ENCODE measurements at regions not wholly inside any gene's neighbourhood (a gene's known extent, or its start where the extent isn't known, plus 50 kb on each side); places are given as distances from the start of the nearest gene placed in this dataset.

DNA sequence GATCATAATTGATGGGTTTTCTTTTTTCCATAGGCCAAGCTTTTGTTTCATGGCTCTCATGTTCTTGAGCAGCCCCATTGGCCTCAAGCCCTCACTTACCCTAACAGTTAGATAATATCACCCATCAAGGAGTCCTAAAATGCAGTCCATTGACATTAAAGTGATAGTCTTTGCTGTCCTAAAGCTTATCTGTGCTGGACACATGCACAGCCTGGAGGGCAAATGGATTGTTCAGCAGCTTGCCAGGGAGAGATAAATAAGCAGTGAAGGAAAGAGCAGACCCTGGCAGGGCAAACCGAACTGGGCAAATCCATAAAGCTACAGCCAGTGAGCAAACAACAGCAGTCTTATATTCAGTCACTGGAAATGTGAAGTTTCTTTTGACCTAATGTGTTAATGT, 199.6 kb upstream of the MID1 start:
- no peak for DNase-seq

DNA sequence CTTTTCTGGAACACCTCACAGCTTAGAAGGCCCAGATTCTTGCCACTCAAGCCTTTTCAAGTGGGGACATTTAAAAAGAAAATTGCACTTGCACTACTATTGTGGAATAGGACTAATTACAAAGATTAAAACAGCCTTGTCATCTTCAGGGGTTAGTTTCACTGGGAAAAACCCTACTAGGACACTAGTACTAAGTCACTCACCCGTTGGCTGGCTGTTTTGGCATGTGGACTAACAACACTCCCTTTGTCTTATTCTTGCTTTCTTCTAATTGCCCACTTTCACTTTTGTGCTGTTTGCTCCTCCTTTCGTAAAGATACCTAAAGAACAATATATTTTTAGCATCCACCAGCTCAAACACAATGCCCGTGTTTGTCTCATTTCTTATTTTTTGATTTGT, 200.9 kb upstream of the MID1 start:
- no peak for DNase-seq

DNA sequence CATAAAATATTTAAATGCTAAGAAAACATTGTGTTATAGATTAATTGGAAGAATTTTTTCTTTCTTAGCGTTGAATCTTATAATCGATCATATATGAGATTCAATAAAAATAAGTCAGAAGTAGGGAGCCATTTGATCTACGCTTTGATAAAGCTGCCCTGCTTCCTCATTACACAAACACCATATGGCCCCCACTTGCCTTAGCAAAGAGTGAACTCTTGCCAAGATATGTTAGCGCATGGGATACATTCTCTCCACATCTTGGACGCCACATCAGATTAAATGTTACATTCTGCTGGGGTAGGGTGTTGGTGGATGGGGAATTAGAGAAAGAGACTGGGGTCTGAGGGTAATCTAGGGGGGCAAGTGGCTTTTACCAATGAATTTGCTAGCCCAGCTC, 207.7 kb upstream of the MID1 start:
- DNase-seq: no peak

DNA sequence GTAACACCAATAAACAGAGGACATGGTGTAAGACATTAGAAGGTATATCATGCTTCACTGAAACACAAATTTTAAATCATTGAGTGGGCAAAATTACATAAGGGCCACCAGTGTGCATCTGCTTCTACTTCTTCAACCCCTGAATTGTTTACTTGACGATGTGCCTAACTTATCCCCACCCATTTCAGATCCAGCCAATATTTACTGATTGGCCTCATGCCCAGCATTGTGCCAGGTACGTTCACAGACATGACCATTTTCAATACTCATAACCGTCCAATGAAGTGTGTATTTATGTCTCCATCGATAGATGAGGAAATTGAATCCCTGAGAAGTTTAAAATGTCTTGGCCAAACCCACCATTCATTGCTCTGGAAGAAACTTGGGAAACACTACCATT, 208.3 kb upstream of the MID1 start:
- no peak for DNase-seq

DNA sequence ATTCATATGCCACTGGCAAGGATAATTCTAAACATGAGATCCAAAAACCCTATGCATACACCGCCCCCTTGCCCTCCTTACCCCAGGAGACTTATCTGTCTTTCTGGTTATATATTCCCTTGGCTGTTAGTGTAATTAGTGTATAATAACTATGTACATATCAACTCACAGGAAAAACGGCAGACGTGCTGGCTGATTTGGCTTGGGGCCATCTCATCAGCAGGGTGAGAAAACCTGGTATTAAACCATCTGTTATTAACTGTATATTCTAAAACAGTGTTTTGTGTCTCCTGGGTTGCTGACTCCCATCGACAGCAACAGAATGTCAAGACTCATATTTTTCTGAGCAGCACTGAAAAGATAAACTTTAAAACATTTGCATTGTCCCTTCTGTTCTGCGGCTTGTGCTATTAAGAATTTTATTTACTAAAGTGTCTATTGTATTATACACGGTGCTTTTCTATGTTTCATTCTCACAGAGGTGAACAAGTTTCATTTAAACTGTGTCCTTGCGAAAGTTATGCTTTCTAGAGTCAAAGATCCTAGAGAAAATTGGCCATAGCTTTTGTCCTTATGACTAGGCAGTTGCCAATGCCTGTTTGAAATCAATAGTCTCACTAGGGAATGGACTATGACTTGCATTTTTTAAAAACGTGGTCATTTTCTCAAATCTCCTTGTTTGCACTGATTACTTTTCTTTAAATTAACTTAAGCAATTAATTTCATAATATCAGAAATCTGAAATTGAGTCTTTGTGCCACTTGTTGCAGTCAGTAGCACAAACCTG, 211.5 kb upstream of the MID1 start:
- DNase-seq: no peak

GRCh38 chrX:10833299-10834169, 213.1 kb upstream of the MID1 start:
- DNase-seq: no peak

DNA sequence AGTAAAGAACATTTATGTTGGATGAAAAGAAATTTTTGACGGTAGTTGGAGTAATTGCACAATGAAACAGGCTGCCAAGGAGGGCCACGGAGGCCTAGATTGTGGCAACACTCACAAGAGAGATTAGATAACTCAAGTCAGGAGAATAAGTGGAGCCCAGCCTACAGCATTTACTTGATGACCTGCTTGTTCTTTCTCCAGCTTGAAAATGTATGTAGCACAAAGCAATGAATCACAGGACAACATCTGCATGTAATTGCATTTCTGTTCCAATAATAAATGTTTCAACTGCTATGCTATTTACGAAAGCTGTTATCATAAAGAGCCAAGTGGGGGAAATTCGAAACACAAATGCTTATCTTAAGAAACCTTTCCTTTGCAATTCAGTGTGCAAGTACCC, 221.2 kb upstream of the MID1 start:
- DNase-seq: peak; percentile 24

GRCh38 chrX:10842646-10843045, 222.3 kb upstream of the MID1 start:
- no peak for DNase-seq

GRCh38 chrX:10847333-10847732, 226.9 kb upstream of the MID1 start:
- DNase-seq: no peak

DNA sequence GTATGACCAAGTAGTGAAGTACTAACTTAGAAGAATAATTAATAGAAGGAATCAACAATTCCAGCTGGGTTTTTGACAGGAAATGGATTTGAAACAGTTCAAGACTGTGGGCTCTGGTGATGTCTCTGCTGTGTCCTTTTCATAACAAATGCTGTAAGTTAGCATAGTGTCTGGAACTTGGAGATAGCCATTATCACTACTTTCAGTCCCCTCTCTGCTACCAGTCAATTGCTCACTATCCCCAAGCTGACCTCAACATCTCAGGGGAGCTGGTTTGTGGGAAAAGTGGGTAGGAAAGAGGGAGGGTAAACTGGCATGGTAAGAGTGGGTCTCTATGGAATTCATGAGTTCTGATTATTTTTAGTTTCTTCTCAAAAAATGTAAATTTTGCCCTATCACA, 231.4 kb upstream of the MID1 start:
- DNase-seq: no peak

DNA sequence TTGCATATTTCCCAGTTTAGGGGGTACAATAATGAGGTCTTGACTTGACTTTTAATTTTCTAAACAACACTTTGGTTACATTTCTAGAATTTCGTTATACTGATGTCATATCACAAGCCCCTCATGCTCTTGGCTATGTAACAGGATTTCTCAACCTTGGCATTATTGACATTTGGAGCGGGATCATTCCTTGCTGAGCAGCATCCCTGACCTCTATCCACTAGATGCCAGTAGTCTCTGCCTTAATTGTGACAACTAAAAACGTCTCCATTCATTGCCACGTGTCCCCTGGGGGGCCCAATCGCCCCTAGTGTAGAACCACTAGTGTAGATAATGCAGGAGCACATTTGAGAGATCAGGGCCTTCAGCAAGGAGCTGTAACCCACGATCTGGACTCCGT, 234.2 kb upstream of the MID1 start:
- DNase-seq: no peak

DNA sequence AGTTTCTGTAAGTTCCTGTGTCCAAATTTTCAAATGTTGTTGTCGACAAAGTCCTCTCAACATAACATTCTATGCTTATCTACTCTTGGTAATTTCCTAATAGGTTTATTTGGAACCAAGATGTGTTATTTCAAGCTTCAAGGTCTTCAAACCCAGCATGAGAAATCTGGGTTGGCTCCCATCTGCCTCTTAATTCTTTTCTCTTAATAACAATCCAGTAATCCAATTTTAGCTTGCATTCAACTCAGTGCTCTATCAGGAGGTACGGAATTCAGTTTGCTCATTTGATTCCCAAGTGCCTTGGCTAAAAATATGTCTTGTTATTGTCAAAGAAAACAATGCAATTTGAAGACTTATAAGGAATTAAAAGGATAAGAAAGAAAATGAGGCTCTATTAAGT, 235.5 kb upstream of the MID1 start:
- no peak for DNase-seq

DNA sequence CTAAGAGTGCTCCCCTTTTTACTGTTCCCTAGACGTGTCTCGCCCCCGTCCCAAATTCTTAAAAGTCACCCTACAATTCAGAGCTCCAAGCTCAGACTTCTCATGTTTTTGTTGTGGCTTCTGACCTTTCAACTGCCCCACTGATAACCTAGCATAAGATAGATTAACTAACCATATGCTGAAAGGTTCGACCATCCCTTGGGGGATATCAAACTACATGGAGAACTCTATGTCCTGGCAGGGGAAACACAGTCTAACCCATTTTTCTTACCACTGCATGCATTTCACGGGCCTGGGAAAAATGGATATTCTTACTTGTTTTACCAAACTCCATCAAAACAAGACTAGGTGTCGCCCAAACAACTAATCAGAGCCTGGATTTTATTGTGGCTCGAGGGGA, 236.4 kb upstream of the MID1 start:
- no peak for DNase-seq

- no peak for DNase-seq
Measured at GRCh38 chrX:10859353-10859752, 239.0 kb upstream of the MID1 start.

DNA sequence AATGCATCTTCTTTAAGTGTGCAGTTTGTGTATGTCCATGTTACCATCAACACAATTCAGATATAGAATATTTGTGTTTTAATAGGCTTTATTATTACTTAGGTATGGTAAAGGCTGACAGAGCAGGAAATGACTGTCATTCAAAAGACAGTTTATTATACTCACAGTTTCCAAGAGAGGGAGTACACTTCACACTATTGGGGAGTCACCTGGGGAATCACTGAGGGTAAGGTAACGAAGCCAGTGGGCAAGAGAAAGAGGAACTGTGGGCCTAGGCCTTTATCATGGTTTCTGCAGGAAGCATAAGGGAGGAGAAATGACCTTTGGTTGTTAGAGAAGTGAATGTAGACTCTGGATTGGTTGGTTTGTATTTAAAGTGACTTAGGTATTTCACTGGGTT, 235.1 kb upstream of the HCCS start:
- DNase-seq: no peak

GRCh38 chrX:10882484-10882883, 228.6 kb upstream of the HCCS start:
- no peak for DNase-seq

DNA sequence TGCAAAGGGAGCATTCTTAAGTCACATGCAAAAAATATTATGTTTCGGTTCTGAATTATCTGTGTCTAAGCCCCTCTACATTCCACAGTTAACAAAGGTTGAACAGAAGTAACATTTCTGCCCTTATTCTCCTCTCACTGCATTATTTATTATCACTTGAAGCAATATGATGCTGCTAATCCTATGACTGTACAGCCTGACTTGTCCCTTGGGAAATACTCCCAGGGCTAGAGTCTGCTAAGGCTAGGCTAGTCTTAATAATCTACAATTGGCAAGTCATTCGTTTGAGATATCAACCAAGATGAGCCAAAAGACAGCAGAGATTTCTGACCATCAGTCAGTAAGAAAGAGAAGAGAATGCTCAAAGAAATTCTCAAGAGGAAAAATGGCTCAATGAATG, 226.9 kb upstream of the HCCS start:
- no peak for DNase-seq

DNA sequence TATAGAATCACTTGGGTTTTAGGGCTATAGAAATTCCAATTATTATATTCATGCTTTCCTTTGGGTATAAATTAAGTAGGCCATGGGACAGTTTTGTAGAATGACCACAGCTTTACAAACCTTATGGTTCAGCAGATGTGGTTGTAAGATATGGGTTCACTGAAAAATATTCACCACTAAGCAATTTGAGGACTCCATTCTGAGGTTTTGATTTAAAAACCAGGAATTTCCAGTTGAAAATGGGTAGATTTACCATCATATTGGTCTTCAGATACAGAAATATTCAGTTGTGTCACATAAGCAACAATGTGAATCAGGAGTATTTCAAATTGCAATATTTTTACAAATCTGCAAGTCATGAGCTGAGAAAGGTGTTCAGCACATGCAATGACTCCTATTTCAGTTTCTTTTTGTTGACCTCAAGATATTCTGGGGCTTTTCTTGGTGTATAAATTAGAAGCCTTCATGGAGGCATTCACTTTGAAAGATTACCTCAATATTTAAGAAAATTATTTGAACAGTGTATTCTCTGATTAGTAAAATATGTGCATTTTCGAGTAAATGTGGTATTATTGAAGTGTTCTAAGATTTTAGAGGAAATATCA, 218.4 kb upstream of the HCCS start:
- DNase-seq: no peak

GRCh38 chrX:10893366-10893765, 217.8 kb upstream of the HCCS start:
- no peak for DNase-seq

DNA sequence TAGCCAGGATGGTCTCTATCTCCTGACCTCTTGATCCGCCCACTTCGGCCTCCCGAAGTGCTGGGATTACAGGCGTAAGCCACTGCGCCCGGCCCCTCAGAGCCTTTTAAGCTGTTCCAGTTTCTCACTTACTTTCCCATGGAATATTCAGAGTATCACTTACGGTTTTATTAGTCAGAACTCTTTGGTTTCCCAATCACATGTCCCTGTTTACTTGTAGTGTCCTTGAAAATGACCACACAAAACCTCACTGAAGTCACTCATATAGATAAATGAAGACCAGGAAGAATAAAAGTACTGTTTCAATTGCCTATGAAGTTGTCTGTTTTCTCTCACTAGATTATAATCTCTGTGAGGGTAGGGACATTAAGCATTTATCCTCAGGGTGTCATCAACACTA, 217.2 kb upstream of the HCCS start:
- no peak for DNase-seq

GRCh38 chrX:10897768-10898167, 213.4 kb upstream of the HCCS start:
- DNase-seq: no peak

GRCh38 chrX:10900585-10901289, 210.4 kb upstream of the HCCS start:
- DNase-seq: peak; percentile 29

DNA sequence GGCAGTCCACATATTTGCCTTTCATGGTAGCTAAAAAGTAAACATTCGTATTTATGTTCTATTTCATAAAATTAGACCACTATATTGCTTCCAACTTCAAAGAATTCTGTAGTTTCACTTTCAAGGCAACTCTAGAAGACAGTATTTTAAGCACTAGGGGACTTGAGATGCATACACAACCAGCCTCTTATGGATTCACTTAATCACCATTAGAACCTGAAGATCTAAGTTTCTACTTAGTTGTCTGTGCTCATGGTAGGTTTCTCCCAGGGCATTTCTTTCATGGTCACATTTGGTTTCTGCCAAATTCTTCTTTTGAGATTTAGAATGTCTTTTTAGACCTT, 209.9 kb upstream of the HCCS start:
- no peak for DNase-seq

DNA sequence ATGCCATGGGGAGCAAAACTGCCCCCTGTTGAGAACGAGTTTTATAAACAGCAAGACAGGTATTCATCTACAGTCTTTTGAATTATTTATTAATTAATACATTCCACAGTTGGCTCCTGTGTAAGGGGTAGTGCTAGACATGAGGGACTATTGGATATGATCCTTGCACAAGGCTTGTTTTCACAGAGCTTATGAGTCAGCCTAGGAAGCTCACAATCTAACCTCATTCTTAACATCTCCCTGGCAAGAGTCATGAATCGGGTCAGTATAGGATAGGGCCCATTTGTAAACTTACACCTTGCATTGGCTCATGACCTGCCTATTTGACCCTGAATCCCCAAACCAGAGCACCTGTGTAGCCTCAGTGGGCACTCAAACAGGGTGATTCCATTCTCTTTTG, 209.1 kb upstream of the HCCS start:
- peak; percentile 49 for DNase-seq

Data from NCI-H226 (cell line).